Activated CD4-positive, alpha-beta T cell treated with anti-CD3 and anti-CD28 coated beads, Interleukin-2, amount 10 ng/mL, durations not matched to agents 7 days and 5 days (primary cell): ENCODE measurements at regions not wholly inside any gene's neighbourhood (a gene's known extent, or its start where the extent isn't known, plus 50 kb on each side); places are given as distances from the start of the nearest gene placed in this dataset.

Experiments used
- CTCF ChIA-PET: fragments of 350-600 bp; sonication (Branson Sonifier 250); formaldehyde crosslinking; loops from one replicate; lab custom pipeline; 2021; ENCODE audit warnings: antibody characterized with exemption; lab: Charles Lee
- POLR2A ChIA-PET: fragments of 350-600 bp; sonication (Branson Sonifier 250); formaldehyde crosslinking; loops from one replicate; lab custom pipeline; 2021; ENCODE audit warnings: antibody characterized with exemption; lab: Charles Lee
- DNase-seq: peaks from one replicate; pipeline ENCODE4 v3.0.0-alpha.2; 2020
- H3K27ac Mint-ChIP-seq: one replicate; pipeline ENCODE4 v1.8.0; 2021; ENCODE audit warnings: mild to moderate bottlenecking, moderate library complexity, mixed read lengths
- H3K27me3 Mint-ChIP-seq: one replicate; pipeline ENCODE4 v1.8.0; 2021; ENCODE audit warnings: mixed read lengths
- H3K36me3 Mint-ChIP-seq: one replicate; pipeline ENCODE4 v1.8.0; 2021; ENCODE audit warnings: low read depth, mixed read lengths
- H3K4me1 Mint-ChIP-seq: one replicate; pipeline ENCODE4 v1.8.0; 2021; ENCODE audit warnings: mixed read lengths
- H3K4me3 Mint-ChIP-seq: one replicate; pipeline ENCODE4 v1.8.0; 2021; ENCODE audit warnings: mild to moderate bottlenecking, moderate library complexity, mixed read lengths
- H3K9me3 Mint-ChIP-seq: one replicate; pipeline ENCODE4 v1.8.0; 2021; ENCODE audit warnings: mixed read lengths

- no peak overlapping the region for H3K27ac Mint-ChIP-seq
- no peak overlapping the region for H3K4me3 Mint-ChIP-seq
- peaks cover 3% of the 10 kb centered on the region for H3K9me3 Mint-ChIP-seq
- DNase-seq, result no peak
- ChIA-PET CTCF (interaction anchor here (1.0 kb wide), 1 partner anchor 38 kb away, joined by 3 read pairs; no protein-coding TSS in a partner anchor), POLR2A (no interaction called here)
- H3K27me3 Mint-ChIP-seq, result peaks cover 4% of the 10 kb centered on the region
- no peaks in the 10 kb centered on the region for H3K36me3 Mint-ChIP-seq
- H3K4me1 Mint-ChIP-seq, result no peaks in the 10 kb centered on the region
Measured at GRCh38 chr3:134085034-134085775, 55.5 kb upstream of the SLCO2A1 start.

- no peak overlapping the region for H3K4me3 Mint-ChIP-seq
- POLR2A ChIA-PET, result no interaction called here
- H3K27ac Mint-ChIP-seq, result no peak overlapping the region
Measured at GRCh38 chr3:134084242-134084950, 54.7 kb upstream of the SLCO2A1 start.

DNA sequence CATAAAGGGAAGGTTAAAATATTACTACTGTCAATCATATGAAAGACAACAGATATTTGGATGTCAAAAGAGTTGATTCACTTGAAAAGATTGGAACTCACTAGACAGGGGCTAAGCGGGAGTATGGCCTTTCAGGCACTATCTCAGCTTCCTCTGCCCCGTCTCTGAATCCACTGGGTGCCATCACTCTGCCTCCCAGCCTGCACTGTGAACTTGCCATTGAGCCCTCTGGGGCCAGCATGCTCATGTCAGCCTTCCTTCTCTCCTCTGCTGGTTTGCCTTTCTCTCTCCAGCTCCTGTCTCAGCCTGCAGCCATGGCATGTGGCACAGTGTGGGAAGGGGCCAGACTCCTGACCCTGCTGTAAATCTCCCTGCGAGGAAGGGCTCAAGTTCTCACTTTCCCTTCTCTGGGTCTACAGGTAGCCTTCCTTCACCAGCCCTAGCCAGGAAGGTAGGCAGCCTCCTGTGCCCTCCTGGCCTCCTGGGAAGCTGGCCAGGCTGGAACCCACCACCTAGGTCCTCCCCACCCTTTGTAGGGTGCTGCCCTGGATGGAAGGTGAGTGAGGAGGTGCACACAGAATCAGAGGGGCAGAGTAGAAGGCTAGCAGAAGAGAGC is 54.0 kb upstream of the SLCO2A1 start:
- peaks cover 6% of the 10 kb centered on the region for H3K27me3 Mint-ChIP-seq
- DNase-seq, result no peak
- H3K4me1 Mint-ChIP-seq, result no peaks in the 10 kb centered on the region
- H3K36me3 Mint-ChIP-seq, result no peaks in the 10 kb centered on the region
- no peak overlapping the region for H3K27ac Mint-ChIP-seq
- ChIA-PET CTCF (no interaction called here), POLR2A (no interaction called here)
- no peak overlapping the region for H3K4me3 Mint-ChIP-seq
- peaks cover 3% of the 10 kb centered on the region for H3K9me3 Mint-ChIP-seq

More at GRCh38 chr3:134084242-134084950, 54.7 kb upstream of the SLCO2A1 start:
- Mint-ChIP-seq H3K27me3 (peaks cover 4% of the 10 kb centered on the region), H3K9me3 (peaks cover 3% of the 10 kb centered on the region), H3K36me3 (no peaks in the 10 kb centered on the region), H3K4me1 (no peaks in the 10 kb centered on the region)
- DNase-seq, result no peak
- CTCF ChIA-PET, result no interaction called here

GRCh38 chr3:134083008-134083407 is 53.3 kb upstream of the SLCO2A1 start:
- no peaks in the 10 kb centered on the region for H3K9me3 Mint-ChIP-seq
- no peaks in the 10 kb centered on the region for H3K36me3 Mint-ChIP-seq
- peaks cover 6% of the 10 kb centered on the region for H3K27me3 Mint-ChIP-seq
- no peaks in the 10 kb centered on the region for H3K4me1 Mint-ChIP-seq
- H3K4me3 Mint-ChIP-seq, result no peak overlapping the region
- no peak overlapping the region for H3K27ac Mint-ChIP-seq
- POLR2A ChIA-PET, result no interaction called here
- CTCF ChIA-PET, result no interaction called here
- DNase-seq, result no peak

- H3K4me1 Mint-ChIP-seq, result no peaks in the 10 kb centered on the region
- no peak overlapping the region for H3K4me3 Mint-ChIP-seq
- POLR2A ChIA-PET, result no interaction called here
- no peak overlapping the region for H3K27ac Mint-ChIP-seq
- peaks cover 6% of the 10 kb centered on the region for H3K27me3 Mint-ChIP-seq
- no peaks in the 10 kb centered on the region for H3K9me3 Mint-ChIP-seq
- no peaks in the 10 kb centered on the region for H3K36me3 Mint-ChIP-seq
- CTCF ChIA-PET, result no interaction called here
- DNase-seq, result no peak
Measured at GRCh38 chr3:134082582-134082981, 52.9 kb upstream of the SLCO2A1 start.

DNA sequence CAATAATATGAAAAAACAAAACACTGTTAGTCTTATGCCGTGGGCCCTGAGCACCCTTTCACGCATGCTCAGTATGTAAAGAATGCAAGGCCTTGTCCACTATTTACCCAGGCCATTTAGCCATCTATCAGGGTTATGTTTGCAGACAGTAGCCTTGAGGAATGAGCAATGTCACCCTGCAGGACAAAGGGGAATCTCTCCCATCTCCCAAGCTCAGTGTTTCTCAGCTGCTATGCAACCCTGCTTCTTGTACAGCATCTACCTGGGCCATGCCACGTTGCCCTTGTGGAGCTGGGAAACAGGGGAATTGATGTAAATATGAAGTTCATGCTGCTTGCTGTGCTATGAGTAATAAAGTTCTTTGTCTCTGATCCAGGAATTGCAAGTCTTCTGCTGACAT is 51.5 kb upstream of the SLCO2A1 start:
- ChIA-PET POLR2A (no interaction called here), CTCF (no interaction called here)
- no peak for DNase-seq
- peaks cover 6% of the 10 kb centered on the region for H3K27me3 Mint-ChIP-seq
- no peaks in the 10 kb centered on the region for H3K4me1 Mint-ChIP-seq
- H3K4me3 Mint-ChIP-seq, result no peak overlapping the region
- H3K9me3 Mint-ChIP-seq, result no peaks in the 10 kb centered on the region
- H3K36me3 Mint-ChIP-seq, result no peaks in the 10 kb centered on the region
- H3K27ac Mint-ChIP-seq, result no peak overlapping the region

GRCh38 chr3:134080761-134081160 is 51.0 kb upstream of the SLCO2A1 start:
- no peak for DNase-seq
- Mint-ChIP-seq H3K9me3 (no peaks in the 10 kb centered on the region), H3K4me3 (no peak overlapping the region), H3K4me1 (no peaks in the 10 kb centered on the region), H3K36me3 (no peaks in the 10 kb centered on the region), H3K27me3 (peaks cover 6% of the 10 kb centered on the region), H3K27ac (no peak overlapping the region)
- POLR2A ChIA-PET, result no interaction called here
- CTCF ChIA-PET, result no interaction called here

GRCh38 chr3:134079761-134080160 is 50.0 kb upstream of the SLCO2A1 start:
- Mint-ChIP-seq H3K36me3 (no peaks in the 10 kb centered on the region), H3K27ac (no peak overlapping the region), H3K4me1 (no peaks in the 10 kb centered on the region), H3K27me3 (peaks cover 6% of the 10 kb centered on the region), H3K9me3 (no peaks in the 10 kb centered on the region), H3K4me3 (no peak overlapping the region)
- ChIA-PET CTCF (no interaction called here), POLR2A (no interaction called here)
- DNase-seq, result no peak
